Prostate gland (tissue), 2 donors: ENCODE measurements at regions not wholly inside any gene's neighbourhood (a gene's known extent, or its start where the extent isn't known, plus 50 kb on each side); places are given as distances from the start of the nearest gene placed in this dataset.

ENCODE experiments used
- POLR2A ChIP-seq: fragments of 450-650 bp; IDR thresholded peaks from one replicate; pipeline ENCODE4 v1.6.1; 2016; ENCODE audit warnings: antibody characterized with exemption, mild to moderate bottlenecking
- TF ChIP-seq, protein P1 (sequence below), 4 experiments: fragments of 200-600 bp in 2 of 4; fragments of 450-650 bp in 2 of 4; sonication (generic) in 2 of 4; IDR thresholded peaks; 1 replicate in 3 of 4; 2 replicates in 1 of 4; pipeline ENCODE4 v1.5.1; 2016 to 2019; ENCODE audit warnings: antibody characterized with exemption in 4 of 4, mild to moderate bottlenecking in 2 of 4, moderate library complexity in 2 of 4

DNA sequence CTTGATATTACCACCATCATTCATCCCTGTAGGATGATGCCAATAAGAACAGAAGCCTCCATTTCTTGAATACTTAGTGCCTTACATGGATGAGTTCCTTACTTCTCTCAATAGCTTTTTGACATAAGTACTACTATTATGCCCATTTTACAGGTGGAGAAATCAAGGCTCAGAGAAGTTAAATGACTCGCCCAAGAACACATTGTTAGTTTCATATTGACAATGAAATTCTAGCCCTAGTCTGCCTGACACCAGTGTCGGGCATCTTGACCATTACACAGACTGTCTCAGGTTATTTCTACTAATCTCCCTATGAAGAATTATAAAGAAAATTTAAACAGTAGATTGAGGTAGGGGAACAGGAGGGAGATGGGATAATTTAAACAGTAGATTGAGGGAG lies 52.5 kb upstream of the ARL8B start:
- TF ChIP-seq, protein P1, sequence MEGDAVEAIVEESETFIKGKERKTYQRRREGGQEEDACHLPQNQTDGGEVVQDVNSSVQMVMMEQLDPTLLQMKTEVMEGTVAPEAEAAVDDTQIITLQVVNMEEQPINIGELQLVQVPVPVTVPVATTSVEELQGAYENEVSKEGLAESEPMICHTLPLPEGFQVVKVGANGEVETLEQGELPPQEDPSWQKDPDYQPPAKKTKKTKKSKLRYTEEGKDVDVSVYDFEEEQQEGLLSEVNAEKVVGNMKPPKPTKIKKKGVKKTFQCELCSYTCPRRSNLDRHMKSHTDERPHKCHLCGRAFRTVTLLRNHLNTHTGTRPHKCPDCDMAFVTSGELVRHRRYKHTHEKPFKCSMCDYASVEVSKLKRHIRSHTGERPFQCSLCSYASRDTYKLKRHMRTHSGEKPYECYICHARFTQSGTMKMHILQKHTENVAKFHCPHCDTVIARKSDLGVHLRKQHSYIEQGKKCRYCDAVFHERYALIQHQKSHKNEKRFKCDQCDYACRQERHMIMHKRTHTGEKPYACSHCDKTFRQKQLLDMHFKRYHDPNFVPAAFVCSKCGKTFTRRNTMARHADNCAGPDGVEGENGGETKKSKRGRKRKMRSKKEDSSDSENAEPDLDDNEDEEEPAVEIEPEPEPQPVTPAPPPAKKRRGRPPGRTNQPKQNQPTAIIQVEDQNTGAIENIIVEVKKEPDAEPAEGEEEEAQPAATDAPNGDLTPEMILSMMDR (IDR thresholded peaks at IDR 0.05), result no peak
- no peak for TF ChIP-seq POLR2A
